MCF 10A (cell line): ENCODE measurements at regions not wholly inside any gene's neighbourhood (a gene's known extent, or its start where the extent isn't known, plus 50 kb on each side); places are given as distances from the start of the nearest gene placed in this dataset.

ENCODE experiments used
- BruUV-seq: library from RNA; stranded (reverse); fragments of 400-500 nt; replicated peaks from 2 replicates; lab custom pipeline; 2021; lab: Mats Ljungman, UMichigan
- CTCF ChIA-PET: fragments of 300-600 bp; sonication (Branson Sonifier 250); formaldehyde crosslinking; extraction: SDS; loops from one replicate; lab custom pipeline; 2021; ENCODE audit warnings: antibody characterized with exemption, inconsistent platforms; lab: Yijun Ruan, JAX
- POLR2A ChIA-PET: fragments of 300-600, 350-650 bp; sonication (Branson Sonifier 250); formaldehyde crosslinking; extraction: SDS; loops from one replicate; lab custom pipeline; 2020; ENCODE audit warnings: antibody characterized with exemption, inconsistent platforms; lab: Yijun Ruan, JAX
- DNase-seq: peaks from one replicate; pipeline ENCODE4 v3.0.0-alpha.2; 2018; ENCODE audit not compliant: unreplicated experiment
- H3K27ac Mint-ChIP-seq: one replicate; pipeline ENCODE4 v1.8.0; 2022; ENCODE audit warnings: mild to moderate bottlenecking, low read depth, mixed read lengths; ENCODE audit not compliant: unreplicated experiment
- H3K27me3 Mint-ChIP-seq: one replicate; pipeline ENCODE4 v1.8.0; 2022; ENCODE audit warnings: mixed read lengths; ENCODE audit not compliant: insufficient read depth, unreplicated experiment
- H3K36me3 Mint-ChIP-seq: one replicate; pipeline ENCODE4 v1.8.0; 2022; ENCODE audit warnings: mild to moderate bottlenecking, moderate library complexity, mixed read lengths; ENCODE audit not compliant: insufficient read depth, unreplicated experiment
- H3K4me1 Mint-ChIP-seq: one replicate; pipeline ENCODE4 v1.8.0; 2022; ENCODE audit warnings: mixed read lengths; ENCODE audit not compliant: insufficient read depth, unreplicated experiment
- H3K4me3 Mint-ChIP-seq: one replicate; pipeline ENCODE4 v1.8.0; 2022; ENCODE audit warnings: mild to moderate bottlenecking, moderate library complexity, mixed read lengths; ENCODE audit not compliant: unreplicated experiment
- H3K9me3 Mint-ChIP-seq: one replicate; pipeline ENCODE4 v1.8.0; 2022; ENCODE audit warnings: mixed read lengths; ENCODE audit not compliant: unreplicated experiment
- CTCF ChIP-seq: fragments of 200-600 bp; IDR thresholded peaks from one replicate; pipeline ENCODE4 v1.8.0; 2022; ENCODE audit warnings: antibody characterized with exemption, mild to moderate bottlenecking; ENCODE audit not compliant: unreplicated experiment
- intact Hi-C: fragments of 100-400 bp; cut with micrococcal nuclease; formaldehyde crosslinking; loops from 2 replicates; pipeline ENCODE4 v1.14.1; 2022

- CTCF ChIA-PET: interaction anchor here (1.9 kb wide), 1 partner anchor 42 kb away, joined by 6 read pairs; no protein-coding TSS in a partner anchor
- BruUV-seq: no TSS peak
- H3K27ac Mint-ChIP-seq: no peak overlapping the region
- H3K9me3 Mint-ChIP-seq: no peaks in the 10 kb centered on the region
- intact Hi-C loops: no loop called here
- H3K36me3 Mint-ChIP-seq: no peaks in the 10 kb centered on the region
- H3K27me3 Mint-ChIP-seq: no peaks in the 10 kb centered on the region
- H3K4me3 Mint-ChIP-seq: no peak overlapping the region
- no peak for DNase-seq
- TF ChIP-seq CTCF: no peak
- POLR2A ChIA-PET: no interaction called here
- no peaks in the 10 kb centered on the region for H3K4me1 Mint-ChIP-seq
Observed at GRCh38 chr15:47652844-47653243, 64.5 kb upstream of the SEMA6D start.

- BruUV-seq: no TSS peak
- peaks cover 5% of the 10 kb centered on the region for H3K4me1 Mint-ChIP-seq
- intact Hi-C loops: no loop called here
- H3K36me3 Mint-ChIP-seq: no peaks in the 10 kb centered on the region
- H3K27ac Mint-ChIP-seq: no peak overlapping the region
- no peak overlapping the region for H3K4me3 Mint-ChIP-seq
- ChIA-PET CTCF (no interaction called here), POLR2A (no interaction called here)
- DNase-seq: no peak
- no peak for TF ChIP-seq CTCF
- no peaks in the 10 kb centered on the region for H3K27me3 Mint-ChIP-seq
- no peaks in the 10 kb centered on the region for H3K9me3 Mint-ChIP-seq
Observed at GRCh38 chr15:47661661-47662180, 55.6 kb upstream of the SEMA6D start.

- ChIA-PET CTCF (no interaction called here), POLR2A (no interaction called here)
- BruUV-seq: no TSS peak
- intact Hi-C loops: no loop called here
- no peaks in the 10 kb centered on the region for H3K9me3 Mint-ChIP-seq
- no peaks in the 10 kb centered on the region for H3K36me3 Mint-ChIP-seq
- no peak for TF ChIP-seq CTCF
- peaks cover 5% of the 10 kb centered on the region for H3K4me1 Mint-ChIP-seq
- no peak overlapping the region for H3K27ac Mint-ChIP-seq
- H3K27me3 Mint-ChIP-seq: no peaks in the 10 kb centered on the region
- H3K4me3 Mint-ChIP-seq: no peak overlapping the region
- no peak for DNase-seq
Observed at GRCh38 chr15:47663101-47663500, 54.2 kb upstream of the SEMA6D start.
